D341Med (cell line): ENCODE measurements at regions not wholly inside any gene's neighbourhood (a gene's known extent, or its start where the extent isn't known, plus 50 kb on each side); places are given as distances from the start of the nearest gene placed in this dataset.

ENCODE experiments used
- DNase-seq: peaks from one replicate; pipeline ENCODE4 v3.0.0; 2012; ENCODE audit warnings: low spot score

GRCh38 chr15:69530991-69531664 lies 78.5 kb downstream of the RPLP1 start:
- DNase-seq: peak; percentile 58

DNA sequence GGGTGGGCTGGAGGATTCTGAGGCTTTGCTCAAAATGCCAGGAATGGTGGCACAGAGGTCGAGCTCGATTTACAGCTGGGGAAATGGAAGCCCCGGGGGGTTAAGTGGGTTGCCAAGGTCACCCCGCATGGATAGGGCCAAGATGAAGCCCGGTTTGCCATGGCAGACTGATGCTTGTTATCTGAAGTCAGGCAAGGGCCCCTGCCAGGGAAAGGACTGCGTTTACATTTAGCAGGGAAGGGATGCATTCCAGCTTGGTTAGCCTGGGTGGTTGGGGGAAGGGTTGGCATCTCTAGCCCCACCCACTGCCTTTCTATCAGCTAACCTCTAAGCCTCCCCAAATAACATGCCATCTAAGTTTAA lies 79.0 kb downstream of the RPLP1 start:
- DNase-seq: no peak

- no peak for DNase-seq
Observed at GRCh38 chr15:69532066-69532465, 79.4 kb downstream of the RPLP1 start.

DNA sequence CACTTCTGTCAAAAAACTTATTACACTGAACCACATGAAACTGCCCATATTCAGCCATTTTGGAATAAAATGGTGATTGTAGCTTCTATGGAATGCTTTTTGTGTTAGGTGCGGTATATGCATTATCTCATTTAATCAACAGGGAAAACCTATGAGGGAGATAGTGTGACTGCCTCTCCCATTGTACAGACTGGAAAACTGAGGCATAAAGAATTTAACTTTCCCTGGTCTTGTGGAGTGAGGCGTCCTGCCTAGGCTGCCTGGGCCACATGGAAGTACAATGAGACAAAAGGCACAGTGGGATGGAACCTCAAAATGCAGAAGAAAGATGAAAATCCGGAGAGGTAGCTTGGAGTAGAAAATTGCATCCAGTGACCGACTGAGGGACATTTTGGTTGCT lies 80.2 kb downstream of the RPLP1 start:
- no peak for DNase-seq

DNA sequence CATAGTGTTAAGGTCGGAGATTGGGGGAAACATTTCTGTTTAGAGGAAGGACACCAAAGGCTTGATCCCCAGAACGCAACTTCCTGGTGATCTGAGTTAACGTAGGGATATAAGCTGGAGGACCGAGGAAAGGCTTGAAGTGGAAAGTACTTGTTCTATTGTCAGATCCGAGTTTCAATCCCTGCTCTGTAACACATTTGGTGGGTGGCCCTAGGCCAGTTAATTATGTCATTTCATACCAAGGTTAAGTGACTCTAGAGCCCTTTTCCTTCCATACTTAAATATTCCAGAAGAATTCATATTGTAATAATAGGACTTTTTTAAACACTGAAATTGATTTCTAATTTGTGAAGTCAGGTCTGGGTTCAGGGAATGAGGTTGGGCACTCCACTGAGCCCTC lies 80.9 kb downstream of the RPLP1 start:
- DNase-seq: no peak

- DNase-seq: no peak
Observed at GRCh38 chr15:69535101-69535638, 82.6 kb downstream of the RPLP1 start.

GRCh38 chr15:69535998-69536397 lies 83.4 kb downstream of the RPLP1 start:
- no peak for DNase-seq

DNA sequence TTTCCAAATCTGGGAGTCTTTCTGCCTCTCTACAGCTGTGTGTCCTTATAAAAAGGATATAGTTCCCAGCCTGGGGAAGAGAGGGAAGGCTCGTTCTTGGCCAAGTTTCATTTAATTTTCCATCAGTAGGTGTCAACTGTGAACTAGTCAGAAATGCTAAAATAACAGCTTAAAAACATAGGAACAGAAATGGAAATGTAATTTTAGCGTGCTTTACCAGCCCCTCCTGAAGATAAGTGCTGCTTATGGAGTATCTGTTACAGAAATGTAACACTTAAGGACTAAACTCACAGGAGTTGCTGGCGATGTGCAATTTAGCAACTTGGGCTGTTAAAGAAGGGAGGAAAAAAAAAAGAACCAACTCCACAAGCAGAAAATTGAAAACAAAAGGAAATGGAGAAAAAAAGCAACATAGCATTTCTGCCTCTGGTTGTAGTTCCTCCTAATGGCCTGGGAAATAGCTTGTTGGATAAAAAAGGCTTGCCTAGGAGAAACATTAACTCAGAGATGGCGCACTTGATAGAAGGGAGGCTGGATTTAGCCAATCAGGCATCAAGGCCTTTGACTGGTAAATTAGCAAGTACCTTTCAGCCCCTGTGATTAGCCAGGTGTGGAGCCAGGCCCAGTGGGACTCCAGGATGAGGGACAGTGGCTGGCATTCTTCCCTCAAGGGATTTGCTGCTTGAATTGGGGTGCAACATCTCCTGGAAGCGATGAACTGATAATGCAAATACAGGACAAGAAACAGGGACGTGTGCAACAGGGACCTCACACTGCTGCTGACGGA lies 84.3 kb downstream of the RPLP1 start:
- no peak for DNase-seq

GRCh38 chr15:69537901-69538300 lies 85.3 kb downstream of the RPLP1 start:
- DNase-seq: peak; percentile 50

- DNase-seq: no peak
Observed at GRCh38 chr15:69538379-69538778, 85.8 kb downstream of the RPLP1 start.

GRCh38 chr15:69539345-69539744 lies 86.7 kb downstream of the RPLP1 start:
- no peak for DNase-seq

GRCh38 chr15:69540622-69541021 lies 88.0 kb downstream of the RPLP1 start:
- DNase-seq: no peak

DNA sequence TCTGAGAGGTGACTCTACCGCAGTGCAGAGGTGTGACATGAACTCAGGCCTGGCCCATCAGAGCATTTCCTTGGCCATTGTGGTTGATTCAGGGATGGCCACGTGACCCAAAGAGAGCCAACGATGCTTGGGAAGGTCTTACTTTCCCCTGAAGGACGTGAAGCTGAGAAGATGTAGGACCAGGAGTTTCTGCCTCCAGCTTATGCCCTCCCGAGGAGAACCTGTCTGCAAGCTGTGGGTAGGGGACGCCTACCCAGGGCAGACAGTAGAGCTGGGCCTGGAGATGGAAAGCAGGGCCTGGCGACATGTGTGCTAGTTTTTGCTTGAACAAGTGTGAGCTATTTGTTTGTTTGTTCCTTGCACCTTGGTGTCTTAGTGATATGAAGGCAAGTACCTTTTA lies 89.4 kb downstream of the RPLP1 start:
- no peak for DNase-seq

DNA sequence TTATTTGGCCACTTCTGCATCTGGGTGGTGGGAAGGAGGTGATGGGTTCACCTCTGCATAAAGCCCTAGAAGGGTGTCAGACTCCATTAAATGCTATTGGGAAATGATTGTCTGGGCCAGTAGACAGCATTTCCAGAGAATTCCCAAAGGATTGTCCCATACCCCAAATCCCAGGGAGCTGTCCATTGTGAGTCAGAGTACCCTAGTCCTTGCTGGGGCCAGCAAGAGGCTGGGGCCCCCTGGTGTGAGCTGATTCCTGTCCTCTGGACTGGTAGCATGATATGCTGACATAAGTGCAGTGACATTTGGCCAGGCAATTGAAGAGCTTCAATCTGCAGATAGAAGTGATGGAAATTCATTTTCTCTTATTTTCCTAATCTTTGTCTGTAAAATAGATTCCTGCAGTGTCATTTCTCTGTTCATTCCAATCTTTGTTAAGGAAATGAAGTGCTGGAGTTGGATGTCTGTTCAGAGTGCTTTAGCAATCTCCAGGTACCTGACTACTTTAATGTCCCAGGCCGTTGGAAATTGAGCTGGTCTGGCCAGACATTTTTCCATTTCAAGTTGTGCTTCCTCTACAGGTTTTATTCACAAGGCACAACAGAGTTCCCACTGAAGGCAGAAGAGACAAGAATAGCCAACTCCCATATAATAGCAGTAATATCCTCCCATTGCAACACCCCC lies 91.2 kb downstream of the RPLP1 start:
- DNase-seq: no peak

GRCh38 chr15:69544365-69545113 lies 91.9 kb downstream of the RPLP1 start:
- DNase-seq: no peak

DNA sequence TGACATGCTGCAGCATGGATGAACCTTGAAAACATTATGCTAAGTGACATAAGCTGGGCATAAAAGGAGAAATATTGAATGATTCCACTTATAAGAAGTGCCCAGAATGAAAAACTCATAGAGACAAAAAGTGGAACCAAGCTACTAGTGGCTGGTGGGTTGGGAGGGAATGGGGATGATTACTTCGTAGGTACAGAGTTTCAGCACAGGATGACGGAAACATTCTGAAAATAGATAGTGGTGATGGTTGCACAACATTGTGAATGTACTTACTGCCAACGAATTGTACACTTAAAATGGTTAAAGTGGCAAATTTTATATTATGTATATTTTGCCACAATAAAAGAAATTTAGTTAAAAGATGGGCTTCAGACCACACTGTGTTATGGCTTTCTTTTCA lies 93.6 kb downstream of the RPLP1 start:
- no peak for DNase-seq

DNA sequence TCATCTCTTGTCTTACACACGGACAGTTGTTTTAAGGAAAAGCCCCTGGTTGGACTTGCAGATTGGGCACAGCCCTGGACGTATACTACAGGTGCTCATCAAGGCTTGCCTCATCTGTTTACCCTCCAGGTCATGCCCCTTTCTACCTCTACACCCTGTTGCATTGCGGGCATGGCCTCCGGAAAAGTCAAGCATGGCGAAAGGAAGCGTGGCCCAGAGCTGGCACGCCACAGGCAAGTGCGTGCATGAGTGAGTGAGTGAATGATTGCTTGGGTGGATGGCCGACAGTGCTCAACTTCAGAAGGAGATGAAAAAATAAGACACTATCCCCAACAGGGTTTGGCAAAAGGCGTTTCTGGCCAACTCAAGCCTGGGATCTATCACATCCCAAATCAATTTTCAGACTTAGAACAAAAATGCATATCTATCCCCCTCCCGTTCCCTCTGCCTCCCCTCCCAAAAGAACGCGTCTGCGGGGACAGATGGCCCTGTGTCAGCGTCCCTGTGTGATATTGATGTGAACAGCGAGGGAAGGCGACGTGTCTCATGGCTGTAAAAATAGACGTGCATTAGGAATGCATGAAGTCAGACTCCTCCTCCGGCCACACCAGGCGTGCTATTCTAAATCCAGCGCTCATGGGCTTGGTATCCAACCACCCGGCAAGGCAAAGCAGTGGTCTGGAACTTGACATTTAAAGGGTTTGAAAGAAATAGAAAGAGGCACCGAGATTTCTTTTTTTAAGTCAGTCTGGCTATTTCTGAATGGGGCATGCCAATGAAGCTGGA lies 96.0 kb downstream of the RPLP1 start:
- no peak for DNase-seq

DNA sequence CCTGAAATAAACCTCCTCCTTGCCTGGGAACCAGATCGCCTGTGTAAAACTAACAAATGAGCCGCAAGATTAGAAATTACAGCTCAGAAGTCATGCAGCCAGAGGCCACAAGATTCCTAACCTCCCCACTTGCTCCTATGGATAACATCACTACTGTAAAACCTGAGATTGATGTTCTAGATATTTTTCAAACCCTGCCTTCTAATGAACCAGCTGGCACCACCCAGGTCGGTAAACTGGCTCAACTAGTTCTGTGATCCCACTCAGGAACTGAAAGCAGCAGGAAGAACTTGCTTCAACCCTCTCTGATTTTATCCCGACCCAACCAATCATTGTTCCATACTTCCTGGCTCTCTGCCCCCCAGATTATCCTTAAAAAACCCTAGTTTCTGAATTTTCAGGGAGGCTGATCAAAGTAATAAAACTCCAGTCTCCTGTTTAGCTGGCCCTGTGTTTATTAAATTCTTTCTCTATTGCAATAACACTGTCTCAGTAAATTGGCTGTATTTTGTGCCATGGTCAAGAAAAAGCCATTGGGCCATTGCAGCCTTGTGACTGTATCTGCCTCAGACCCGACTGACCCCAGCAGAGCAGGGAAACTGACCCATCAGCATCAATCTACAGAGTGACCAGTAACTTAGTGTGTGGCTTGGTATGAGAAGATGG lies 98.9 kb downstream of the RPLP1 start:
- DNase-seq: no peak

DNA sequence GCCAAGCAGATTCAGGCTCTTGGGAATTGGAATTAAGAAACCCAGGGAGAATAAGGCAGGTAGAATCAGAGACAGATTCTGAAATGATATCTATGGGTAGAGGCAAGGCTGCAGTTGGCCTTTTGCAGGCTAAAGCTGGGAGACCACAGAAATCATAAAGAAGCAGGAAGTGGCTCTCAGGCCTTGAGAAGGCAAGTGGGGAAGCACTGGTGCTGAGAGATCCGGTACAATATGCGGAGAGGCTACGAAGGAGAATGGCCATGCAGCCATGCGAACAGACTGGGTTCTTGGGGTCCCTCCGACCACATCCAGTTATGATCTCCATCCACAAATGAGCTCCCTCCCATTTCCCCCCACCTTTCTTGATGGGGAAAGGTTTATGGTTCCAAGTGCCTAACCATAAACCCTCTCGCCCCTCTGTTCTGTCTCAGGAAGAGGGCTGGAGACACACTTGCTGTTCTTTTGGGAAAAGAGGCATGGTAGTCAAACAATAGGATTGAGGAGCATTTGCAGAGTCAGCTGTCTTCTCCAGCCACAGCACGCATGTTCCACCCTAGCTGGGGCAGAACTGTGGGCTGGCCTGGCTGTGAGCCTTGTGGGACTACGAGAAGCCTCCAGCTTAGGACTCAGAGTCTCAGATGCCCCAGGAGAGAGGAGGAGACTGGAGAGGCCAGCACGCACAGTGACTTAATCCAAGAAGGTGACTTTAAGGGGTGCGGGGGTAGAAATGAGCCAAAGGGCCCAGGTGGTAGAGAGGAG lies 99.6 kb downstream of the RPLP1 start:
- DNase-seq: no peak

GRCh38 chr15:69553686-69554085 lies 101.1 kb downstream of the RPLP1 start:
- no peak for DNase-seq
